ENCODE measurements at regions not wholly inside any gene's neighbourhood (a gene's known extent, or its start where the extent isn't known, plus 50 kb on each side); places are given as distances from the start of the nearest gene placed in this dataset.
A peak's percentile ranks its signal among the peaks of the same experiment; 100 is the strongest.

DNA sequence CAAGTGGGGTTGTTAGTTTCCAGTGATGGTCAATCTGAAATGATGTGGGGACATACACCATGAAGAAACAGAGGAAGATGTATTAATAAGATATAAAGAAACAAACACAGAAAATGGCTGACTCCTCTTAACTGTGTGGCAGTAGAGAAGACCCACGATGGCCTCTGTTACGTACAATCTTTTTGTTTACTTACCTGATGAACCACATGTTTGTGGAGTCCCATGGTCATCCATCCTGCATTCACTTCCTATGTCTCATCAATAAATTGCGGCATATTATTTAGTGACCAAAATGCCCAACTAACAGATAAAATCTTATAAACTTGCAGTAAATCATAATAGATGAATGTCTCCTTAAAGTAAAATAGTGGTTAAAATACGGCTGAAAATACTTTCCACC is 740.1 kb upstream of the LINC00305 start:
- H3K4me2 ChIP-seq (ENCODE audit: low read length): no peak overlapping the region
- no peaks in the 10 kb centered on the region for H3K79me2 ChIP-seq (ENCODE audit: low read length)

DNA sequence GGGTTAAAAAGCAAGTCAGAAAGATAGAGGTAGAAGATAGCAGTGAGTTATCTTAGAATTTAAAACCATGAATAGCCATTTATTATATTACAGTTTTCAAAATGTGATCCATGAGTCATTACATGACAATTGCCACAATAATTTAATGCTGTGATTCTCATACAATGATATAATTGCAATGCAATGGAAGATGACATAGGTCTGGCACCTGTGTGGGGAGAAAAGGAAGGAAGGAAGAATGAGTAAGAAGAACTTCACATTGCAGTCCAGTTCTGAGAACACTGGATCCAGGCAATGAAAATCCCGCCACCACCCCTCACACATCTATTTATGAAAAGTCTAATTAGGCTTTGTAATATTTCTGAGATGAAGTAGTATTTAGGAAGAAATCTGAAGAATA is 738.1 kb upstream of the LINC00305 start:
- no peaks in the 10 kb centered on the region for H3K9me3 ChIP-seq (ENCODE audit: insufficient read depth, low read length)
- no peak overlapping the region for H3K4me2 ChIP-seq (ENCODE audit: low read length)
- no peak for TF ChIP-seq EZH2phosphoT487 (IDR thresholded peaks at IDR 0.05; ENCODE audit: low read depth)

More for the DNA sequence above, 740.1 kb upstream of the LINC00305 start:
- no peak overlapping the region for H3K9ac ChIP-seq (ENCODE audit: low read length)
- H4K20me1 ChIP-seq (ENCODE audit: insufficient read depth, low read length): no peaks in the 10 kb centered on the region
- no peaks in the 10 kb centered on the region for H3K36me3 ChIP-seq (replicated peaks; ENCODE audit: low read depth, low read length)
- TF ChIP-seq, protein P1, sequence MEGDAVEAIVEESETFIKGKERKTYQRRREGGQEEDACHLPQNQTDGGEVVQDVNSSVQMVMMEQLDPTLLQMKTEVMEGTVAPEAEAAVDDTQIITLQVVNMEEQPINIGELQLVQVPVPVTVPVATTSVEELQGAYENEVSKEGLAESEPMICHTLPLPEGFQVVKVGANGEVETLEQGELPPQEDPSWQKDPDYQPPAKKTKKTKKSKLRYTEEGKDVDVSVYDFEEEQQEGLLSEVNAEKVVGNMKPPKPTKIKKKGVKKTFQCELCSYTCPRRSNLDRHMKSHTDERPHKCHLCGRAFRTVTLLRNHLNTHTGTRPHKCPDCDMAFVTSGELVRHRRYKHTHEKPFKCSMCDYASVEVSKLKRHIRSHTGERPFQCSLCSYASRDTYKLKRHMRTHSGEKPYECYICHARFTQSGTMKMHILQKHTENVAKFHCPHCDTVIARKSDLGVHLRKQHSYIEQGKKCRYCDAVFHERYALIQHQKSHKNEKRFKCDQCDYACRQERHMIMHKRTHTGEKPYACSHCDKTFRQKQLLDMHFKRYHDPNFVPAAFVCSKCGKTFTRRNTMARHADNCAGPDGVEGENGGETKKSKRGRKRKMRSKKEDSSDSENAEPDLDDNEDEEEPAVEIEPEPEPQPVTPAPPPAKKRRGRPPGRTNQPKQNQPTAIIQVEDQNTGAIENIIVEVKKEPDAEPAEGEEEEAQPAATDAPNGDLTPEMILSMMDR (IDR thresholded peaks at IDR 0.05; ENCODE audit: low read depth, low read length): no peak
- no peak for TF ChIP-seq EZH2phosphoT487 (IDR thresholded peaks at IDR 0.05; ENCODE audit: low read depth)
- H3K9me3 ChIP-seq (ENCODE audit: insufficient read depth, low read length): no peaks in the 10 kb centered on the region
- H3K4me3 ChIP-seq (ENCODE audit: low read length): no peak overlapping the region
- H3K27ac ChIP-seq (ENCODE audit: low read length): no peak overlapping the region
- H3K4me1 ChIP-seq (ENCODE audit: low read length): no peaks in the 10 kb centered on the region
- H3K27me3 ChIP-seq (ENCODE audit: low read depth, low read length): no peaks in the 10 kb centered on the region
- no peak overlapping the region for H2AFZ ChIP-seq (ENCODE audit: low read depth, low read length)

DNA sequence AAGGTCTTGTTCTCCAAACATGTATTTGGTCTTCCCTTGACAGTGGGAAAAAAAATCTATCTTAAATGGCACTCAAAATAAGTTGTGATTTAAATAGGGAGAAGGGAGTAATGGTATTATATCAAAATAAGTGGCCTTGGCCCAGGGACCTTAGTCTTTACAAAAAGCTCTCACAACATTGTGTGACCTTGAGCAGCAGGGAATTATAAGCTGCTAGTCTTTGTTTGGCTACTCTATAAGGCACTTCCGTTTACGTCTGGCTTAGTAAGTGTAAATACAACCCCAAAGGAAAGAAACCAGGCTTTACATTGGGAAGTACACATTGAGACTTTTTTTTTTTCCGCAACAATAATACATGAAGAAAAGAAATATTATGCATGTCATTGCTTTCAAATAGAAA is 734.0 kb upstream of the LINC00305 start:
- Histone ChIP-seq H2AFZ (ENCODE audit: low read depth, low read length) (no peak overlapping the region), H3K4me1 (ENCODE audit: low read length) (no peaks in the 10 kb centered on the region), H3K79me2 (ENCODE audit: low read length) (no peaks in the 10 kb centered on the region), H3K27ac (ENCODE audit: low read length) (no peak overlapping the region), H3K9ac (ENCODE audit: low read length) (no peak overlapping the region), H4K20me1 (ENCODE audit: insufficient read depth, low read length) (no peaks in the 10 kb centered on the region), H3K36me3 (replicated peaks; ENCODE audit: low read depth, low read length) (no peaks in the 10 kb centered on the region), H3K4me2 (ENCODE audit: low read length) (no peak overlapping the region), H3K27me3 (ENCODE audit: low read depth, low read length) (no peaks in the 10 kb centered on the region), H3K4me3 (ENCODE audit: low read length) (no peak overlapping the region), H3K9me3 (ENCODE audit: insufficient read depth, low read length) (0 out of 2 replicates have a peak, but pooled peaks cover 3% of the 10 kb centered on the region)
- no peak for TF ChIP-seq EZH2phosphoT487 (IDR thresholded peaks at IDR 0.05; ENCODE audit: low read depth)
- TF ChIP-seq, protein P1 (IDR thresholded peaks at IDR 0.05; ENCODE audit: low read depth, low read length): no peak

More for the DNA sequence above, 738.1 kb upstream of the LINC00305 start:
- H3K36me3 ChIP-seq (replicated peaks; ENCODE audit: low read depth, low read length): no peaks in the 10 kb centered on the region
- H3K4me1 ChIP-seq (ENCODE audit: low read length): no peaks in the 10 kb centered on the region
- no peaks in the 10 kb centered on the region for H4K20me1 ChIP-seq (ENCODE audit: insufficient read depth, low read length)
- no peaks in the 10 kb centered on the region for H3K79me2 ChIP-seq (ENCODE audit: low read length)
- H3K4me3 ChIP-seq (ENCODE audit: low read length): no peak overlapping the region
- no peak overlapping the region for H3K9ac ChIP-seq (ENCODE audit: low read length)
- no peak overlapping the region for H2AFZ ChIP-seq (ENCODE audit: low read depth, low read length)
- no peak overlapping the region for H3K27ac ChIP-seq (ENCODE audit: low read length)
- H3K27me3 ChIP-seq (ENCODE audit: low read depth, low read length): no peaks in the 10 kb centered on the region

DNA sequence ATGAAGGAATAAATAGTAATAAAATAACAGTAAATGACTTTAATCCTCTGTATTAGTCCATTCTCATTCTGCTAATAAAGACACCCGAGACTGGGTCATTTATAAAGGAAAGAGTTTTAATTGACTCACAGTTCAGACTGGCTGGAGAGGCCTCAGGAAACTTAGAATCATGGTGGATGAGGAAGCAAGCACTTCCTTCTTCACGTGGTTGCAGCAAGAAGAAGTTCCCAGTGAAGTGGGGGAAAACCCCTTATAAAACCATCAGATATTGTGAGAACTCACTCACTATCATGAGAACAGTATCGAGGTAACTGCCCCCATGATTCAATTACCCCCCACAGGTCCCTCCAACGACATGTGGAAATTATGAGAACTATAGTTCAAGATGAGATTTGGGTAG is 727.9 kb upstream of the LINC00305 start:
- peak overlapping the region; percentile 22 for H2AFZ ChIP-seq (ENCODE audit: low read depth, low read length)
- H3K27me3 ChIP-seq (ENCODE audit: low read depth, low read length): no peaks in the 10 kb centered on the region
- TF ChIP-seq, protein P1 (IDR thresholded peaks at IDR 0.05; ENCODE audit: low read depth, low read length): no peak
- TF ChIP-seq EZH2phosphoT487 (IDR thresholded peaks at IDR 0.05; ENCODE audit: low read depth): no peak
- peaks cover 7% of the 10 kb centered on the region for H3K36me3 ChIP-seq (replicated peaks; ENCODE audit: low read depth, low read length)
- H3K27ac ChIP-seq (ENCODE audit: low read length): no peak overlapping the region
- H4K20me1 ChIP-seq (ENCODE audit: insufficient read depth, low read length): no peaks in the 10 kb centered on the region
- no peak overlapping the region for H3K4me2 ChIP-seq (ENCODE audit: low read length)
- no peak overlapping the region for H3K4me3 ChIP-seq (ENCODE audit: low read length)
- no peaks in the 10 kb centered on the region for H3K79me2 ChIP-seq (ENCODE audit: low read length)
- H3K9ac ChIP-seq (ENCODE audit: low read length): no peak overlapping the region
- H3K9me3 ChIP-seq (ENCODE audit: insufficient read depth, low read length): peaks cover 18% of the 10 kb centered on the region; the same call in 1 of the 2 replicates
- peaks cover 6% of the 10 kb centered on the region; the same call in 1 of the 2 replicates for H3K4me1 ChIP-seq (ENCODE audit: low read length)

Data from OCI-LY3 (cell line).